K562 (cell line): ENCODE measurements at regions not wholly inside any gene's neighbourhood (a gene's known extent, or its start where the extent isn't known, plus 50 kb on each side); places are given as distances from the start of the nearest gene placed in this dataset.

Experiments used
- ATAC-seq: fragments of 200-7000 bp; cut with Tn5 transposase; 3 replicates; pipeline ENCODE4 v1.9.1; 2020; ENCODE audit warnings: moderate library complexity
- BruUV-seq: library from RNA; stranded (reverse); fragments of 400-500 nt; replicated peaks from 2 replicates; lab custom pipeline; 2021; lab: Mats Ljungman, UMichigan
- CTCF ChIA-PET: fragments of 300-600 bp; formaldehyde crosslinking; extraction: SDS; loops from one replicate; lab custom pipeline; 2021; ENCODE audit warnings: low intra/inter-chr PET ratio; lab: Yijun Ruan, JAX
- POLR2A ChIA-PET: fragments of 300-600, 350-650 bp; sonication (Branson Sonifier 250); formaldehyde crosslinking; extraction: SDS; loops from one replicate; lab custom pipeline; 2021; ENCODE audit warnings: antibody characterized with exemption, inconsistent platforms; lab: Yijun Ruan, JAX
- DNase-seq, 4 experiments: peaks; one replicate each; pipeline versions ENCODE4 v3.0.0 to v3.0.0-alpha.2; 2011 to 2018; ENCODE audit warnings: low spot score in 3 of 4, mixed read lengths in 3 of 4; ENCODE audit errors: extremely low read depth in 1 of 4
- FAIRE-seq: peaks from 2 replicates; lab custom pipeline; 2011; peaks lifted over from hg19 to GRCh38; lab: Jason Lieb, UNC
- H2AFZ ChIP-seq: 2 replicates; pipeline ENCODE4 v1.6.0; 2011; ENCODE audit warnings: low read depth, low read length, control low read depth, inconsistent platforms
- H3K27ac ChIP-seq: fragments of 200-600 bp; 3 replicates; pipeline ENCODE4 v1.8.0; 2011; ENCODE audit warnings: low read depth, mild to moderate bottlenecking, control low read depth, inconsistent platforms, low read length, moderate library complexity, mixed read lengths; ENCODE audit errors: extremely low read depth
- H3K27me3 ChIP-seq, 2 experiments: fragments of 300-600 bp in 1 of 2; 2 replicates in 1 of 2; 3 replicates in 1 of 2; pipeline versions ENCODE4 v1.6.0 to v1.8.0; 2011; ENCODE audit warnings: inconsistent platforms in 2 of 2, low read length in 2 of 2, mild to moderate bottlenecking in 1 of 2, mixed read lengths in 1 of 2, moderate library complexity in 1 of 2; ENCODE audit not compliant: control insufficient read depth in 2 of 2, insufficient read depth in 2 of 2
- H3K36me3 ChIP-seq: fragments of 300-600 bp; 3 replicates; pipeline ENCODE4 v1.8.0; 2011; ENCODE audit warnings: mild to moderate bottlenecking, low read length, inconsistent platforms; ENCODE audit not compliant: control insufficient read depth, insufficient read depth
- H3K4me1 ChIP-seq, 2 experiments: fragments of 200-600 bp in 1 of 2; replicated peaks in 1 of 2; 2 replicates in 1 of 2; 3 replicates in 1 of 2; pipeline versions ENCODE4 v1.5.1 to v1.8.0; 2011; ENCODE audit warnings: inconsistent platforms in 2 of 2, low read length in 2 of 2, mild to moderate bottlenecking in 1 of 2, mixed read lengths in 1 of 2, moderate library complexity in 1 of 2; ENCODE audit not compliant: control insufficient read depth in 2 of 2, insufficient read depth in 2 of 2
- H3K4me2 ChIP-seq: 2 replicates; pipeline ENCODE4 v1.6.1; 2011; ENCODE audit warnings: low read length, control low read depth, inconsistent platforms, mixed read lengths; ENCODE audit not compliant: insufficient read depth
- H3K4me3 ChIP-seq: fragments of 200-600 bp; sonication (generic), shearing (Covaris generic); 2 replicates; pipeline ENCODE4 v1.5.1; 2016; ENCODE audit warnings: control low read depth, inconsistent platforms
- H3K79me2 ChIP-seq: fragments of 200-600 bp; 3 replicates; pipeline ENCODE4 v1.8.0; 2011; ENCODE audit warnings: low read length, inconsistent platforms; ENCODE audit not compliant: control insufficient read depth, insufficient read depth
- H3K9ac ChIP-seq, 2 experiments: 2 replicates each; pipeline versions ENCODE4 v1.6.0 to v1.6.1; 2011; ENCODE audit warnings: low read depth in 2 of 2, low read length in 2 of 2, control low read depth in 1 of 2, inconsistent platforms in 1 of 2, mild to moderate bottlenecking in 1 of 2, mixed read lengths in 1 of 2; ENCODE audit not compliant: insufficient read depth in 1 of 2
- H3K9me1 ChIP-seq: one replicate; pipeline ENCODE4 v1.6.0; 2011; ENCODE audit warnings: inconsistent platforms, mild to moderate bottlenecking, low read length, moderate library complexity; ENCODE audit not compliant: control insufficient read depth, insufficient read depth
- H3K9me3 ChIP-seq: replicated peaks from 2 replicates; pipeline ENCODE4 v1.5.1; 2011; ENCODE audit warnings: low read depth, low read length, inconsistent platforms; ENCODE audit not compliant: control insufficient read depth, insufficient read depth
- H4K20me1 ChIP-seq: replicated peaks from 2 replicates; pipeline ENCODE4 v1.6.1; 2011; ENCODE audit warnings: low read length, inconsistent platforms, mixed read lengths; ENCODE audit not compliant: control insufficient read depth, insufficient read depth
- BRCA1 ChIP-seq, 2 experiments: fragments of 450-650 bp in 1 of 2; sonication (generic) in 1 of 2; formaldehyde crosslinking in 1 of 2; IDR thresholded peaks; 2 replicates each; pipeline versions ENCODE4 v1.5.0 to v1.6.1; 2017 to 2020; ENCODE audit warnings: mild to moderate bottlenecking in 1 of 2, missing genetic modification reagents in 1 of 2
- BRF1 ChIP-seq: IDR thresholded peaks from 3 replicates; pipeline ENCODE4 v1.6.1; 2011; ENCODE audit warnings: borderline replicate concordance, mild to moderate bottlenecking; ENCODE audit not compliant: insufficient read length; ENCODE audit errors: extremely low read depth
- KDM1A ChIP-seq, 2 experiments: fragments of 450-650 bp; IDR thresholded peaks; 2 replicates each; pipeline ENCODE4 v1.6.1; 2016; ENCODE audit warnings: mild to moderate bottlenecking in 2 of 2
- NR3C1 ChIP-seq: sonication (generic); formaldehyde crosslinking; IDR thresholded peaks from 2 replicates; pipeline ENCODE4 v1.8.1; 2022; ENCODE audit warnings: missing genetic modification reagents
- POU5F1 ChIP-seq: fragments of 150-350 bp; IDR thresholded peaks from 2 replicates; pipeline ENCODE4 v1.6.1; 2014; ENCODE audit warnings: borderline replicate concordance, low read length, low read depth, mild to moderate bottlenecking; ENCODE audit not compliant: partially characterized antibody
- TGIF2 ChIP-seq: sonication (generic); formaldehyde crosslinking; IDR thresholded peaks from 2 replicates; pipeline ENCODE4 v1.8.1; 2022; ENCODE audit warnings: mild to moderate bottlenecking, missing genetic modification reagents, moderate library complexity
- ZBTB8A ChIP-seq: fragments of 450-650 bp; IDR thresholded peaks from 2 replicates; pipeline ENCODE4 v1.6.1; 2018; ENCODE audit warnings: mild to moderate bottlenecking, moderate library complexity; ENCODE audit not compliant: partially characterized antibody
- ZNF764 ChIP-seq: fragments of 250-450 bp; sonication (Bioruptor Pico); IDR thresholded peaks from 2 replicates; pipeline ENCODE4 v1.4.0; 2020; ENCODE audit warnings: low read depth, mild to moderate bottlenecking, moderate library complexity
- WGBS: fragments of 100-300 bp; shearing (Covaris generic); methylation state at CpG from one replicate; pipeline ENCODE4 v1.1.6; 2016; ENCODE audit warnings: low coverage, mixed read lengths; ENCODE audit not compliant: insufficient coverage; ENCODE audit errors: missing lambda C conversion rate; 5-methylcytosine and 5-hydroxymethylcytosine counted together
- in situ Hi-C: fragments of 300-500 bp; cut with MboI; formaldehyde crosslinking; loops from 4 replicates; pipeline ENCODE4 v1.15.0; 2018; ENCODE audit warnings: inconsistent platforms, mixed read lengths
- intact Hi-C: fragments of 100-400 bp; cut with micrococcal nuclease; formaldehyde crosslinking; loops from 2 replicates; pipeline ENCODE4 v1.14.2; 2022
- TF ChIP-seq, protein P1 (sequence below): fragments of 450-650 bp; IDR thresholded peaks from 2 replicates; pipeline ENCODE4 v1.6.1; 2016; ENCODE audit warnings: mild to moderate bottlenecking
- TF ChIP-seq, protein P2 (sequence below): fragments of 250-450 bp; sonication (Bioruptor Pico); IDR thresholded peaks from 2 replicates; pipeline ENCODE4 v1.5.0; 2020; ENCODE audit warnings: mild to moderate bottlenecking, borderline replicate concordance

- DNase-seq (no peak), ATAC-seq (no peak), FAIRE-seq (no peak)
- Histone ChIP-seq H4K20me1 (no peaks in the 10 kb centered on the region), H3K27ac (no peak overlapping the region), H2AFZ (no peak overlapping the region), H3K4me1 (no peaks in the 10 kb centered on the region), H3K4me3 (no peak overlapping the region), H3K4me2 (no peak overlapping the region), H3K9me1 (no peaks in the 10 kb centered on the region), H3K36me3 (no peaks in the 10 kb centered on the region), H3K79me2 (no peaks in the 10 kb centered on the region), H3K27me3 (no peaks in the 10 kb centered on the region), H3K9ac (no peak overlapping the region), H3K9me3 (no peaks in the 10 kb centered on the region)
- CTCF ChIA-PET, result no interaction called here
- WGBS, result 37% methylated on average over 6 of the region's 7 CpGs
- POLR2A ChIA-PET, result interaction anchor here (0.7 kb wide), 1 partner anchor 38 kb away, joined by 3 read pairs; no protein-coding TSS in a partner anchor
- TF ChIP-seq BRF1, result no peak
- in situ Hi-C loops, result no loop called here
- no TSS peak for BruUV-seq
- intact Hi-C loops, result no loop called here
These were observed 369.9 kb downstream of the LPIN1 start for GRCh38 chr2:12116228-12116750.

DNA sequence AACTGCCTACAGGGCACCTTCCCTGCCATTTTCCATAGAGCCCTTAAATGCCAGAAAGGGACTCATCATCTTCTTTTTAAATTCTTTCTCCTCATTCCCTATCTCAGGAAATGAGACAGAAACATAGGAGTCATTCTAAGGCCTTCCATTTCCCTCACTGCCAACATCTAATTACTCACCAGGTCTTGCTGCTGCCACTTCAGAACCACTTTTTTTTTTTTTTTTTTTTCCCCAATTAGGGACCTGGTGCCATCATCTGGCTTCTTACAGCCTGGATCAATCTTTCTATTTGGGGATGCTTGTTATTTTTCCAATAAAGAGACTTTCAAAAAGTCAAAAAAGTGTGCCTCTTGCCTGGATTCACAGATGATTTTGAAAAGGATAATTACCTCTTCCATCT, 373.4 kb downstream of the LPIN1 start:
- ChIA-PET POLR2A (no interaction called here), CTCF (no interaction called here)
- Histone ChIP-seq H3K9ac (no peak overlapping the region), H3K79me2 (no peaks in the 10 kb centered on the region), H3K36me3 (no peaks in the 10 kb centered on the region), H3K27me3 (no peaks in the 10 kb centered on the region; a peak in 1 of 5 replicates), H3K4me1 (no peaks in the 10 kb centered on the region), H3K4me2 (no peak overlapping the region), H4K20me1 (no peaks in the 10 kb centered on the region), H3K9me1 (no peaks in the 10 kb centered on the region), H3K9me3 (no peaks in the 10 kb centered on the region), H3K4me3 (no peak overlapping the region), H3K27ac (no peak overlapping the region), H2AFZ (no peak overlapping the region)
- DNase-seq (no peak), FAIRE-seq (no peak), ATAC-seq (no peak)
- in situ Hi-C loops (no loop called here), intact Hi-C loops (no loop called here)
- TF ChIP-seq ZNF764 (CRISPR knock-in tag), result no peak
- TF ChIP-seq, protein P1, sequence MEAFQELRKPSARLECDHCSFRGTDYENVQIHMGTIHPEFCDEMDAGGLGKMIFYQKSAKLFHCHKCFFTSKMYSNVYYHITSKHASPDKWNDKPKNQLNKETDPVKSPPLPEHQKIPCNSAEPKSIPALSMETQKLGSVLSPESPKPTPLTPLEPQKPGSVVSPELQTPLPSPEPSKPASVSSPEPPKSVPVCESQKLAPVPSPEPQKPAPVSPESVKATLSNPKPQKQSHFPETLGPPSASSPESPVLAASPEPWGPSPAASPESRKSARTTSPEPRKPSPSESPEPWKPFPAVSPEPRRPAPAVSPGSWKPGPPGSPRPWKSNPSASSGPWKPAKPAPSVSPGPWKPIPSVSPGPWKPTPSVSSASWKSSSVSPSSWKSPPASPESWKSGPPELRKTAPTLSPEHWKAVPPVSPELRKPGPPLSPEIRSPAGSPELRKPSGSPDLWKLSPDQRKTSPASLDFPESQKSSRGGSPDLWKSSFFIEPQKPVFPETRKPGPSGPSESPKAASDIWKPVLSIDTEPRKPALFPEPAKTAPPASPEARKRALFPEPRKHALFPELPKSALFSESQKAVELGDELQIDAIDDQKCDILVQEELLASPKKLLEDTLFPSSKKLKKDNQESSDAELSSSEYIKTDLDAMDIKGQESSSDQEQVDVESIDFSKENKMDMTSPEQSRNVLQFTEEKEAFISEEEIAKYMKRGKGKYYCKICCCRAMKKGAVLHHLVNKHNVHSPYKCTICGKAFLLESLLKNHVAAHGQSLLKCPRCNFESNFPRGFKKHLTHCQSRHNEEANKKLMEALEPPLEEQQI, result no peak
- no peak for TF ChIP-seq BRCA1 (IDR thresholded peaks at IDR 0.05)
- no peak for TF ChIP-seq BRCA1 (CRISPR knock-in tag; IDR thresholded peaks at IDR 0.05)
- TF ChIP-seq, protein P2, sequence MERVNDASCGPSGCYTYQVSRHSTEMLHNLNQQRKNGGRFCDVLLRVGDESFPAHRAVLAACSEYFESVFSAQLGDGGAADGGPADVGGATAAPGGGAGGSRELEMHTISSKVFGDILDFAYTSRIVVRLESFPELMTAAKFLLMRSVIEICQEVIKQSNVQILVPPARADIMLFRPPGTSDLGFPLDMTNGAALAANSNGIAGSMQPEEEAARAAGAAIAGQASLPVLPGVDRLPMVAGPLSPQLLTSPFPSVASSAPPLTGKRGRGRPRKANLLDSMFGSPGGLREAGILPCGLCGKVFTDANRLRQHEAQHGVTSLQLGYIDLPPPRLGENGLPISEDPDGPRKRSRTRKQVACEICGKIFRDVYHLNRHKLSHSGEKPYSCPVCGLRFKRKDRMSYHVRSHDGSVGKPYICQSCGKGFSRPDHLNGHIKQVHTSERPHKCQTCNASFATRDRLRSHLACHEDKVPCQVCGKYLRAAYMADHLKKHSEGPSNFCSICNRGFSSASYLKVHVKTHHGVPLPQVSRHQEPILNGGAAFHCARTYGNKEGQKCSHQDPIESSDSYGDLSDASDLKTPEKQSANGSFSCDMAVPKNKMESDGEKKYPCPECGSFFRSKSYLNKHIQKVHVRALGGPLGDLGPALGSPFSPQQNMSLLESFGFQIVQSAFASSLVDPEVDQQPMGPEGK (CRISPR knock-in tag), result no peak
- no peak for TF ChIP-seq POU5F1
- TF ChIP-seq NR3C1, result no peak
- TF ChIP-seq ZBTB8A, result no peak
- no peak for TF ChIP-seq TGIF2 (CRISPR knock-in tag)
- TF ChIP-seq KDM1A (IDR thresholded peaks at IDR 0.05), result no peak
- no TSS peak for BruUV-seq
